DOHH2 (cell line): ENCODE measurements at regions not wholly inside any gene's neighbourhood (a gene's known extent, or its start where the extent isn't known, plus 50 kb on each side); places are given as distances from the start of the nearest gene placed in this dataset.

ENCODE experiments used
- H3F3A ChIP-seq: fragments of 200-600 bp; sonication (generic), shearing (Covaris generic); 2 replicates; pipeline ENCODE4 v1.6.0; 2016; ENCODE audit warnings: antibody characterized with exemption, mild to moderate bottlenecking; ENCODE audit not compliant: control insufficient read depth, insufficient read depth
- H3K27ac ChIP-seq: fragments of 200-600 bp; sonication (generic); 2 replicates; pipeline ENCODE4 v1.5.1; 2014; ENCODE audit warnings: low read depth, mild to moderate bottlenecking, low read length, moderate library complexity
- H3K27me3 ChIP-seq: fragments of 200-600 bp; sonication (generic); 2 replicates; pipeline ENCODE4 v1.6.1; 2014; ENCODE audit warnings: mild to moderate bottlenecking, low read length, mixed read lengths; ENCODE audit not compliant: control insufficient read depth
- H3K36me3 ChIP-seq: fragments of 200-600 bp; sonication (generic); 2 replicates; pipeline ENCODE4 v1.6.1; 2014; ENCODE audit warnings: mild to moderate bottlenecking, low read length, moderate library complexity, mixed read lengths; ENCODE audit not compliant: control insufficient read depth
- H3K4me1 ChIP-seq: fragments of 200-600 bp; sonication (generic); 2 replicates; pipeline ENCODE4 v1.6.1; 2014; ENCODE audit warnings: mild to moderate bottlenecking, low read length, mixed read lengths; ENCODE audit not compliant: control insufficient read depth
- H3K4me2 ChIP-seq: fragments of 200-600 bp; sonication (generic); 2 replicates; pipeline ENCODE4 v1.6.0; 2014; ENCODE audit warnings: mild to moderate bottlenecking, low read length, moderate library complexity
- H3K4me3 ChIP-seq: fragments of 200-600 bp; sonication (generic); 2 replicates; pipeline ENCODE4 v1.5.1; 2014; ENCODE audit warnings: mild to moderate bottlenecking, low read length, mixed read lengths
- H3K79me2 ChIP-seq: fragments of 200-600 bp; sonication (generic); 2 replicates; pipeline ENCODE4 v1.6.1; 2014; ENCODE audit warnings: mild to moderate bottlenecking, low read length, mixed read lengths; ENCODE audit not compliant: control insufficient read depth
- H3K9me2 ChIP-seq: fragments of 200-600 bp; sonication (generic); replicated peaks from 2 replicates; pipeline ENCODE4 v1.6.1; 2014; ENCODE audit warnings: mild to moderate bottlenecking, low read length, mixed read lengths; ENCODE audit not compliant: control insufficient read depth
- H3K9me3 ChIP-seq: fragments of 200-600 bp; sonication (generic); 2 replicates; pipeline ENCODE4 v1.6.1; 2014; ENCODE audit warnings: antibody characterized with exemption, low read length, mixed read lengths; ENCODE audit not compliant: control insufficient read depth, insufficient read depth
- H4K20me1 ChIP-seq: fragments of 200-600 bp; sonication (generic); 2 replicates; pipeline ENCODE4 v1.6.0; 2014; ENCODE audit warnings: low read depth, mild to moderate bottlenecking, antibody characterized with exemption, low read length, moderate library complexity; ENCODE audit not compliant: control insufficient read depth, insufficient read depth
- EZH2phosphoT487 ChIP-seq: fragments of 200-600 bp; sonication (generic); IDR thresholded peaks from 2 replicates; pipeline ENCODE4 v1.6.1; 2017; ENCODE audit warnings: borderline replicate concordance, mild to moderate bottlenecking, antibody characterized with exemption, low read length, moderate library complexity, mixed read lengths
- TF ChIP-seq, protein P1 (sequence below): fragments of 200-600 bp; sonication (generic); IDR thresholded peaks from one replicate; pipeline ENCODE4 v1.5.1; 2014; ENCODE audit warnings: antibody characterized with exemption, mild to moderate bottlenecking, low read depth, low read length; ENCODE audit not compliant: poor library complexity, severe bottlenecking

DNA sequence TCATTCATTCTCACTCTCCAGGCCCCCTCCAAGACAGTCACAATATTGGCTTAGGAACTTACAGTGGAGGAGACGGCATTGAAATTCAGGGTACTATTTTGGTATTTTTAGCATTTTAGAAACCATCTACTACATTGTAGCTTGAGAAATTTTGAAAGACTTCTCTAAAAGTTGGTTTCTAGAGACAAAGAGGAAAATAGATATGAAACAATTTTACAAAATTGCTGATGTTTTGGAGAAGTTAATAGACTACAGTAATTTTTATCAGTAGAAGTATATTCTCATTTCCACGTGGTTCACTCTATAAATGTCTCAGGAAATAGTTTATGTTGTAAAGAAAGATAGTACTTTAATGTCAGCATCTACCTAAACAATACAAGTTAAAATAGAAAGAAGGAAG lies 63.2 kb upstream of the ZSWIM6 start:
- H3K4me3 ChIP-seq, result no peak overlapping the region
- TF ChIP-seq, protein P1, sequence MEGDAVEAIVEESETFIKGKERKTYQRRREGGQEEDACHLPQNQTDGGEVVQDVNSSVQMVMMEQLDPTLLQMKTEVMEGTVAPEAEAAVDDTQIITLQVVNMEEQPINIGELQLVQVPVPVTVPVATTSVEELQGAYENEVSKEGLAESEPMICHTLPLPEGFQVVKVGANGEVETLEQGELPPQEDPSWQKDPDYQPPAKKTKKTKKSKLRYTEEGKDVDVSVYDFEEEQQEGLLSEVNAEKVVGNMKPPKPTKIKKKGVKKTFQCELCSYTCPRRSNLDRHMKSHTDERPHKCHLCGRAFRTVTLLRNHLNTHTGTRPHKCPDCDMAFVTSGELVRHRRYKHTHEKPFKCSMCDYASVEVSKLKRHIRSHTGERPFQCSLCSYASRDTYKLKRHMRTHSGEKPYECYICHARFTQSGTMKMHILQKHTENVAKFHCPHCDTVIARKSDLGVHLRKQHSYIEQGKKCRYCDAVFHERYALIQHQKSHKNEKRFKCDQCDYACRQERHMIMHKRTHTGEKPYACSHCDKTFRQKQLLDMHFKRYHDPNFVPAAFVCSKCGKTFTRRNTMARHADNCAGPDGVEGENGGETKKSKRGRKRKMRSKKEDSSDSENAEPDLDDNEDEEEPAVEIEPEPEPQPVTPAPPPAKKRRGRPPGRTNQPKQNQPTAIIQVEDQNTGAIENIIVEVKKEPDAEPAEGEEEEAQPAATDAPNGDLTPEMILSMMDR, result no peak
- TF ChIP-seq EZH2phosphoT487, result no peak
- H3K4me1 ChIP-seq, result no peaks in the 10 kb centered on the region
- no peaks in the 10 kb centered on the region for H3K9me2 ChIP-seq
- no peaks in the 10 kb centered on the region for H3K9me3 ChIP-seq
- H4K20me1 ChIP-seq, result no peaks in the 10 kb centered on the region
- no peaks in the 10 kb centered on the region for H3K36me3 ChIP-seq
- H3F3A ChIP-seq, result no peaks in the 10 kb centered on the region
- no peaks in the 10 kb centered on the region for H3K79me2 ChIP-seq
- no peak overlapping the region for H3K4me2 ChIP-seq
- peaks cover 6% of the 10 kb centered on the region; the same call in 1 of the 2 replicates for H3K27me3 ChIP-seq
- H3K27ac ChIP-seq, result no peak overlapping the region

DNA sequence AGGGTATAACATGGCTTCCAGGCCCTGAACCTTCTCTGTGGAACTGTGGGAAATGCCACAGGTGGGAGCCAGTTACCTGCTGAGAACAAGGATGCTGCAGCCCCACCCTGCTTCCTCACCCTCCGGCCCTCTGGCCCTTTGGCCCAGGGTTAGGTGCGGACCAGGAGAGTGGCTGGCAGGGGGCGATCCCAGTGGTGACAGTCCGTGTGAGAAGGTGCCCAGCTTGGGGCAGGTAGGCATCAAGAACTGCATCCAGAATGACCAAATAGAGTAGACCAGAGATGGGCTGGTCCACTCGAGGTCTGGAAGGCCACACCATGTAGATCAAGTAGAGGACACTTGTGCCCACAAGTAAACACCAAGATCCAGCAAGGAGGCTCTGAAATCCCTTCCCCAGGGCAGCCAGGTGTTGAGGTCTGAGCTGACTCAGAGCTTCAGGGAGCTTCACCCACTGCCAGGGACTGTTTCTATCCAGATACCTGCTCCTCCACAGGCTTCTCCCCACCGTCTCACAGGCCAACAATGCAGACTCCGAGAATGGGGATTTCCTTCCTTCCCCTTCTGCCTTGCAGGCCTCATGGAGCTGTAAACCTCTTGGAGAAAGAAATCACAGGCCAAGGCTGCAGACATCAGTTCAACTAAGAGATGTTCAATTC lies 61.4 kb upstream of the ZSWIM6 start:
- TF ChIP-seq EZH2phosphoT487, result no peak
- TF ChIP-seq, protein P1, result no peak
- Histone ChIP-seq H3K27ac (no peak overlapping the region), H3K79me2 (no peaks in the 10 kb centered on the region), H3K4me1 (no peaks in the 10 kb centered on the region), H3F3A (no peaks in the 10 kb centered on the region), H3K36me3 (no peaks in the 10 kb centered on the region), H3K27me3 (no peaks in the 10 kb centered on the region; the same call in 1 of the 2 replicates), H3K9me3 (no peaks in the 10 kb centered on the region), H3K4me3 (no peak overlapping the region), H3K9me2 (no peaks in the 10 kb centered on the region), H3K4me2 (no peak overlapping the region), H4K20me1 (no peaks in the 10 kb centered on the region)

DNA sequence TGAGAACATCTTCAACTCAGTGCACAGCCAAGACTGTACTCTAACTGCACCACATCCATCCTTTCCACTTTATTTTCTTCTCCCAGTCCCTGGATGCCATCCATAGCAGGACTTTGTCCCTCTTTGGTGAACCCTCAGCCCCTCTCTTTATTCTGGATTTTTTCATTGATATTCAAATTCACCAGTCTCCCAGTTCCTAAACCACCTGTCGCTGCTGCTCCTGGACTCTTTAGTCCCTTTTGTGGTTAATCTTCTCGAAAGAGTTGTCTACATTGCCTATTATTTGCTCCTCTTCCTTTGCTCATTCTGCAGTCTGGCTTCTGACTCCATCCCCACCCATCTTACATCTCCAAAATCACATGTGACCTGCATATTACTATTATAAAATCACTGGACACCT lies 59.4 kb upstream of the ZSWIM6 start:
- Histone ChIP-seq H3K36me3 (no peaks in the 10 kb centered on the region), H3K9me3 (no peaks in the 10 kb centered on the region), H3K27ac (no peak overlapping the region), H3K4me1 (no peaks in the 10 kb centered on the region), H3K9me2 (no peaks in the 10 kb centered on the region), H3K4me2 (no peak overlapping the region), H4K20me1 (no peaks in the 10 kb centered on the region), H3K4me3 (no peak overlapping the region), H3K27me3 (no peaks in the 10 kb centered on the region; the same call in 1 of the 2 replicates), H3F3A (no peaks in the 10 kb centered on the region), H3K79me2 (no peaks in the 10 kb centered on the region)
- TF ChIP-seq EZH2phosphoT487, result no peak
- TF ChIP-seq, protein P1, result no peak
